Testis (tissue), 2 donors: ENCODE measurements at regions not wholly inside any gene's neighbourhood (a gene's known extent, or its start where the extent isn't known, plus 50 kb on each side); places are given as distances from the start of the nearest gene placed in this dataset.

Experiments
- CTCF ChIP-seq, 3 experiments: fragments of 450-650 bp in 2 of 3; fragments of 200-600 bp in 1 of 3; sonication (generic) in 1 of 3; IDR thresholded peaks; one replicate each; pipeline ENCODE4 v1.5.1; 2016 to 2019; ENCODE audit warnings: antibody characterized with exemption in 3 of 3, mild to moderate bottlenecking in 2 of 3, moderate library complexity in 1 of 3
- POLR2A ChIP-seq: fragments of 450-650 bp; IDR thresholded peaks from one replicate; pipeline ENCODE4 v1.6.1; 2017; ENCODE audit warnings: antibody characterized with exemption, mild to moderate bottlenecking, moderate library complexity

- TF ChIP-seq POLR2A (no peak), CTCF (IDR thresholded peaks at IDR 0.05) (no peak)
Observed at GRCh38 chr4:147309434-147309833, 171.5 kb upstream of the EDNRA start.
